GM18951 (cell line): ENCODE measurements at regions not wholly inside any gene's neighbourhood (a gene's known extent, or its start where the extent isn't known, plus 50 kb on each side); places are given as distances from the start of the nearest gene placed in this dataset.

Source experiments
- POLR2A ChIP-seq: IDR thresholded peaks from 4 replicates; pipeline ENCODE4 v1.6.1; 2011; ENCODE audit warnings: mild to moderate bottlenecking; ENCODE audit not compliant: insufficient read length, insufficient read depth; ENCODE audit errors: extremely low read depth
- in situ Hi-C: fragments of 300-500 bp; cut with MboI; formaldehyde crosslinking; loops from one replicate; pipeline ENCODE4 v1.12.0; 2022; ENCODE audit warnings: low sequenced_read_pairs, mixed read lengths, inconsistent platforms; ENCODE audit not compliant: unreplicated experiment

GRCh38 chr18:24878289-24878688, 417.9 kb downstream of the HRH4 start:
- no peak for TF ChIP-seq POLR2A
- in situ Hi-C loops, result no loop called here

GRCh38 chr18:24885276-24885675, 424.8 kb downstream of the HRH4 start:
- no peak for TF ChIP-seq POLR2A
- in situ Hi-C loops, result no loop called here

GRCh38 chr18:24894880-24895279, 434.4 kb downstream of the HRH4 start:
- no peak for TF ChIP-seq POLR2A
- in situ Hi-C loops, result no loop called here

- no peak for TF ChIP-seq POLR2A
- in situ Hi-C loops, result no loop called here
Observed at GRCh38 chr18:24897461-24897860, 437.0 kb downstream of the HRH4 start.

- no peak for TF ChIP-seq POLR2A
- in situ Hi-C loops, result no loop called here
Observed at GRCh38 chr18:24910221-24910620, 441.7 kb downstream of the ZNF521 start.

GRCh38 chr18:24913507-24914170, 438.3 kb downstream of the ZNF521 start:
- in situ Hi-C loops, result no loop called here
- TF ChIP-seq POLR2A, result no peak

- TF ChIP-seq POLR2A, result no peak
- in situ Hi-C loops, result no loop called here
Observed at GRCh38 chr18:24914171-24914525, 437.8 kb downstream of the ZNF521 start.

GRCh38 chr18:24914685-24915084, 437.3 kb downstream of the ZNF521 start:
- in situ Hi-C loops, result no loop called here
- TF ChIP-seq POLR2A, result no peak

- no peak for TF ChIP-seq POLR2A
- in situ Hi-C loops, result no loop called here
Observed at GRCh38 chr18:24915547-24915946, 436.4 kb downstream of the ZNF521 start.

GRCh38 chr18:24917767-24918166, 434.2 kb downstream of the ZNF521 start:
- TF ChIP-seq POLR2A, result no peak
- in situ Hi-C loops, result no loop called here

- TF ChIP-seq POLR2A, result no peak
- in situ Hi-C loops, result no loop called here
Observed at GRCh38 chr18:24918257-24918656, 433.7 kb downstream of the ZNF521 start.

- in situ Hi-C loops, result no loop called here
- no peak for TF ChIP-seq POLR2A
Observed at GRCh38 chr18:24919181-24919797, 432.7 kb downstream of the ZNF521 start.

- no peak for TF ChIP-seq POLR2A
- in situ Hi-C loops, result no loop called here
Observed at GRCh38 chr18:24922491-24922890, 429.5 kb downstream of the ZNF521 start.

GRCh38 chr18:24923138-24923537, 428.8 kb downstream of the ZNF521 start:
- in situ Hi-C loops, result no loop called here
- TF ChIP-seq POLR2A, result no peak
